ENCODE measurements at regions not wholly inside any gene's neighbourhood (a gene's known extent, or its start where the extent isn't known, plus 50 kb on each side); places are given as distances from the start of the nearest gene placed in this dataset.

GRCh38 chr10:36147529-36147928 is 505.4 kb upstream of the FZD8 start:
- Mint-ChIP-seq H3K27me3 (ENCODE audit: unreplicated experiment) (no peaks in the 10 kb centered on the region), H3K4me1 (ENCODE audit: unreplicated experiment) (no peaks in the 10 kb centered on the region), H3K27ac (ENCODE audit: unreplicated experiment) (no peak overlapping the region), H3K36me3 (ENCODE audit: low read depth, unreplicated experiment) (no peaks in the 10 kb centered on the region), H3K4me3 (ENCODE audit: unreplicated experiment) (no peak overlapping the region), H3K9me3 (ENCODE audit: unreplicated experiment) (no peaks in the 10 kb centered on the region)
- TF ChIP-seq CTCF (IDR thresholded peaks at IDR 0.05; ENCODE audit: unreplicated experiment) = no peak
- DNase-seq (ENCODE audit: low spot score) = no peak

GRCh38 chr10:36141856-36142560 is 499.9 kb upstream of the FZD8 start:
- Mint-ChIP-seq H3K4me3 (ENCODE audit: unreplicated experiment) (no peak overlapping the region), H3K36me3 (ENCODE audit: low read depth, unreplicated experiment) (no peaks in the 10 kb centered on the region), H3K4me1 (ENCODE audit: unreplicated experiment) (peaks cover 2% of the 10 kb centered on the region), H3K27ac (ENCODE audit: unreplicated experiment) (no peak overlapping the region), H3K27me3 (ENCODE audit: unreplicated experiment) (no peaks in the 10 kb centered on the region), H3K9me3 (ENCODE audit: unreplicated experiment) (no peaks in the 10 kb centered on the region)
- DNase-seq (ENCODE audit: low spot score) = no peak
- no peak for TF ChIP-seq CTCF (IDR thresholded peaks at IDR 0.05; ENCODE audit: unreplicated experiment)

- H3K27ac Mint-ChIP-seq (ENCODE audit: unreplicated experiment) = no peak overlapping the region
- TF ChIP-seq CTCF (IDR thresholded peaks at IDR 0.05; ENCODE audit: unreplicated experiment) = no peak
- H3K9me3 Mint-ChIP-seq (ENCODE audit: unreplicated experiment) = no peaks in the 10 kb centered on the region
- peaks cover 2% of the 10 kb centered on the region for H3K4me1 Mint-ChIP-seq (ENCODE audit: unreplicated experiment)
- no peak for DNase-seq (ENCODE audit: low spot score)
- no peak overlapping the region for H3K4me3 Mint-ChIP-seq (ENCODE audit: unreplicated experiment)
- H3K36me3 Mint-ChIP-seq (ENCODE audit: low read depth, unreplicated experiment) = no peaks in the 10 kb centered on the region
- peaks cover 2% of the 10 kb centered on the region for H3K27me3 Mint-ChIP-seq (ENCODE audit: unreplicated experiment)
Measured at GRCh38 chr10:36129051-36129450, 487.0 kb upstream of the FZD8 start.

- no peaks in the 10 kb centered on the region for H3K36me3 Mint-ChIP-seq (ENCODE audit: low read depth, unreplicated experiment)
- no peaks in the 10 kb centered on the region for H3K27me3 Mint-ChIP-seq (ENCODE audit: unreplicated experiment)
- H3K4me1 Mint-ChIP-seq (ENCODE audit: unreplicated experiment) = peaks cover 2% of the 10 kb centered on the region
Measured at GRCh38 chr10:36126076-36126475, 484.0 kb upstream of the FZD8 start.

More at GRCh38 chr10:36126076-36126475, 484.0 kb upstream of the FZD8 start:
- no peak for TF ChIP-seq CTCF (IDR thresholded peaks at IDR 0.05; ENCODE audit: unreplicated experiment)
- DNase-seq (ENCODE audit: low spot score) = no peak
- no peak overlapping the region for H3K4me3 Mint-ChIP-seq (ENCODE audit: unreplicated experiment)
- no peak overlapping the region for H3K27ac Mint-ChIP-seq (ENCODE audit: unreplicated experiment)
- H3K9me3 Mint-ChIP-seq (ENCODE audit: unreplicated experiment) = no peaks in the 10 kb centered on the region

Measured in endothelial cell (in vitro differentiated cells).